Neutrophil (primary cell): ENCODE measurements at regions not wholly inside any gene's neighbourhood (a gene's known extent, or its start where the extent isn't known, plus 50 kb on each side); places are given as distances from the start of the nearest gene placed in this dataset.

Experiments
- H3K27ac ChIP-seq: fragments of 200-600 bp; sonication (generic); 2 replicates; pipeline ENCODE4 v1.5.1; 2016; ENCODE audit warnings: mild to moderate bottlenecking, moderate library complexity
- H3K27me3 ChIP-seq: fragments of 200-600 bp; sonication (generic); 2 replicates; pipeline ENCODE4 v1.6.0; 2016; ENCODE audit warnings: mild to moderate bottlenecking
- H3K36me3 ChIP-seq: fragments of 200-600 bp; sonication (generic); 2 replicates; pipeline ENCODE4 v1.5.1; 2017
- H3K4me1 ChIP-seq, 2 experiments: fragments of 200-600 bp in 1 of 2; sonication (generic) in 1 of 2; 1 replicate in 1 of 2; 2 replicates in 1 of 2; pipeline versions ENCODE4 v1.5.1 to v1.6.1; 2013 to 2016; ENCODE audit warnings: low read depth in 1 of 2, low read length in 1 of 2, mild to moderate bottlenecking in 1 of 2, moderate library complexity in 1 of 2; ENCODE audit not compliant: control insufficient read depth in 1 of 2, insufficient read depth in 1 of 2
- H3K4me3 ChIP-seq, 2 experiments: fragments of 200-600 bp in 1 of 2; sonication (generic) in 1 of 2; 1 replicate in 1 of 2; 2 replicates in 1 of 2; pipeline ENCODE4 v1.5.1; 2013 to 2016; ENCODE audit warnings: low read depth in 1 of 2, low read length in 1 of 2, mild to moderate bottlenecking in 1 of 2, moderate library complexity in 1 of 2
- H3K9me3 ChIP-seq: fragments of 200-600 bp; sonication (generic); 2 replicates; pipeline ENCODE4 v1.5.1; 2016
- TF ChIP-seq, protein P1 (sequence below): fragments of 200-600 bp; sonication (generic); IDR thresholded peaks from 2 replicates; pipeline ENCODE4 v1.5.1; 2016; ENCODE audit warnings: antibody characterized with exemption

DNA sequence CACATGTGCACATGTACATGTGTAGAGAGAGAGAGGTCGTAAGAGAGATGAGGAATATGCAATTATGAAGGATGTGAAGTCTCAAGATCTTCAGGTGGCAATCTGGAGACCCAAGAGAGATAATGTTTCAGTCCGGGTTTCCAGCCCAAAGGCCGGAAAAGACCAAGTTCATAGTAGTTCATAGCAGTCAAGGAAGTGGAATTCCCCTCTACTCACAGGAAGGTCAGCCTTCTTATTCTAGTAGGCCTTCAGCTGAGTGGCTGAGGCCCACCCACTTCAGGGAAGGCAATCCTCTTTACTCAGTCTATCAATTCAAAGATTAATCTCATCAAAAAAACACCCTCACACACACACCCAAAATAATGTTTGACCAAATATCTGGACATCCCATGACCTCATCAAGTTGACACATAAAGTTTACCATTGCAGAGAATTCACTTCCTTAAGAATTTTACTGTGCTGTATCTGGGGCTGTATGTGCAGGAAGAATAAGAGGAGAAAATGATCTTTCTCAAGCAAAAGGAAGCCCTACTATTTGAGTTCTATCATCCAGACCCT is 114.6 kb downstream of the TNFSF18 start:
- TF ChIP-seq, protein P1, sequence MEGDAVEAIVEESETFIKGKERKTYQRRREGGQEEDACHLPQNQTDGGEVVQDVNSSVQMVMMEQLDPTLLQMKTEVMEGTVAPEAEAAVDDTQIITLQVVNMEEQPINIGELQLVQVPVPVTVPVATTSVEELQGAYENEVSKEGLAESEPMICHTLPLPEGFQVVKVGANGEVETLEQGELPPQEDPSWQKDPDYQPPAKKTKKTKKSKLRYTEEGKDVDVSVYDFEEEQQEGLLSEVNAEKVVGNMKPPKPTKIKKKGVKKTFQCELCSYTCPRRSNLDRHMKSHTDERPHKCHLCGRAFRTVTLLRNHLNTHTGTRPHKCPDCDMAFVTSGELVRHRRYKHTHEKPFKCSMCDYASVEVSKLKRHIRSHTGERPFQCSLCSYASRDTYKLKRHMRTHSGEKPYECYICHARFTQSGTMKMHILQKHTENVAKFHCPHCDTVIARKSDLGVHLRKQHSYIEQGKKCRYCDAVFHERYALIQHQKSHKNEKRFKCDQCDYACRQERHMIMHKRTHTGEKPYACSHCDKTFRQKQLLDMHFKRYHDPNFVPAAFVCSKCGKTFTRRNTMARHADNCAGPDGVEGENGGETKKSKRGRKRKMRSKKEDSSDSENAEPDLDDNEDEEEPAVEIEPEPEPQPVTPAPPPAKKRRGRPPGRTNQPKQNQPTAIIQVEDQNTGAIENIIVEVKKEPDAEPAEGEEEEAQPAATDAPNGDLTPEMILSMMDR: no peak
- no peaks in the 10 kb centered on the region for H3K36me3 ChIP-seq
- H3K4me3 ChIP-seq: no peak overlapping the region
- H3K9me3 ChIP-seq: no peaks in the 10 kb centered on the region
- H3K27ac ChIP-seq: no peak overlapping the region
- H3K27me3 ChIP-seq: no peaks in the 10 kb centered on the region
- H3K4me1 ChIP-seq: no peaks in the 10 kb centered on the region

DNA sequence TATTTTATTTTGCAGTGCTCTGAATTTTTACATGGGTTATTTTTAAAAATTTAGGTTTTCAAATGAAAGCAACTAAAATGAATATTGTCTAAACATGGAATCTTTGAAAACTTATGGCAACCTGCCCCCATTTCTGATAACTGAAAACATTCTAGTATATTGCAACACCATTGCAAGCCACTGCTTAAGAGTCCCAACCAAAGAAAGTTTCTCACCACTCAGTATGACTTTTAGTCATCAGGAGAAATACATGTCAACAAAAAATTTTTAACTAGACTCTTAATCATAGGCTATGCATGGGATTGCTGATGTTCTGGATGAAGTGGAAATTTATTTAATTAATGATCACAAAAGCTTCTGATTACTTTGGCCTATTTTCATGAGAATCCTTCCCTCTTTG is 112.1 kb downstream of the TNFSF18 start:
- Histone ChIP-seq H3K36me3 (no peaks in the 10 kb centered on the region), H3K4me1 (no peaks in the 10 kb centered on the region), H3K27me3 (no peaks in the 10 kb centered on the region), H3K9me3 (no peaks in the 10 kb centered on the region), H3K27ac (no peak overlapping the region), H3K4me3 (no peak overlapping the region)
- TF ChIP-seq, protein P1: no peak

DNA sequence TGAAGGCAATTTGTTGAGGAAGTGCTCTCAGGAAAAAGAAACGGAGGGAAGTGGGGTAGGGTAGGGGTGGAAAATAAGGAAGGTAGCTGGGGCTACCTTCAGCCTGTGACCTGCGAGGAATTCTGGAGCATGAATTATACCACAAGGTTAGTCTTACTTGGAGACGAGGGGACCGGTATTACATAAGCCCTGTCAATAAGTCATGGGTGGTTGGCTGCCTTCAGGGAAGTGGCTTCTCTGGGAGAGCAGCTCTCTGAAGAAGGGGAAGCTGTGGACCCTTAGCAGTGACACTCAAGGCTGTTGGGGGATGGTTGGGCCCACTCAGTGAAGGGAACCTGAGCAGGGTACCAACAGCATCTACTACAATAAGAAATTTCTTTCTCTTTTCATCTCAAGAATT is 111.3 kb downstream of the TNFSF18 start:
- Histone ChIP-seq H3K4me1 (no peaks in the 10 kb centered on the region), H3K4me3 (no peak overlapping the region), H3K27ac (no peak overlapping the region), H3K27me3 (no peaks in the 10 kb centered on the region), H3K9me3 (no peaks in the 10 kb centered on the region), H3K36me3 (no peaks in the 10 kb centered on the region)
- TF ChIP-seq, protein P1: no peak

DNA sequence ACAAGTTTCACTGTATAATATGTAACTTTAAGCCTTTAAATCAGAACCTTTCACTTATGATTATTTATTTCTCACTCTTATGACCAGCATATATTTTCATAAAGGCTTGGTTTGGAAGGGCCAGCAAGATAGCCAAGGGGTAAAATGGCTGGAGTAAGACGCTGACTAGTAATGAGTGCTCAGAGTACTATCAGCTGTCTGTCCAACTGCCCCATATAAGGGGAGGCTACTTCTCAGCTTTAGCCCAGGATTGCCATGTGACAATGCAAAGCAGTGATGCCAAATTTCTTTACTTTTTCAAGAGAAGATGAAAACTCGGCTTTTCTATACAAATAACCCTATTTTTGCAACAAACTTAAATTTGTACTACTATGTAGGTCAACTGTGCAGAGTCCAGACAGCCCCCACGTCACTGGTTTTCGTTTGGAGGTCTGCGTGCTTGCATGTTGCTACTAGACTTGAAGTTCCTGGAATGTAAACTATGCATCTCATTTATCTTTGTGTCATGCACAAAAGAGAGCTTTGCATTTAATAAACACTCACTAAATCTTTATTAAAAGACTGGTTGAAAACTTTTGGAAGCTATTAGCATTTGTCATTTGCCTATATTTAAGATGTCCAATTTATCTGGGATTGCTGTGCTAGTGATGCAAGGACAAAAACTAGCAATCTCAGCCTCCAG is 110.4 kb downstream of the TNFSF18 start:
- TF ChIP-seq, protein P1: no peak
- H3K27ac ChIP-seq: no peak overlapping the region

DNA sequence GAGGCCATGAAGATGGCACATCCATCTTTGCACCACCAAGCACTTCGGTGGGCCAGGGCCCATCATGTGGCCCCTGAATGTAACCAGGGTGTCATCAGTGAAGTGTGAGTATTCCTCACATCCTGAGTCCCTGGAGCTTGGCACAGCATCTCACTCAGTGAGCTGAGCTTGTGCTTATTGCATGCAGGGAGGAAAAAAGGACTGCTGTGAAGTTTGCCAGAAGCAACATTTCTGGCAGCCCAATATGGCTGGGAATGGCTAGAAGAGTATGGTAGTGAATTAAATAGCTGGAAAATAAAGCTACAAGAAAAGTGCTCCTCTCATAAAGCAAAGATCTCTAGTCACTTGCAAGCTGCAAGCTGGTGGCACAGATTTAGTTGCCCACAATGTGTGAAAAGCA is 109.3 kb downstream of the TNFSF18 start:
- Histone ChIP-seq H3K4me1 (no peaks in the 10 kb centered on the region), H3K27ac (no peak overlapping the region), H3K9me3 (no peaks in the 10 kb centered on the region), H3K4me3 (no peak overlapping the region), H3K27me3 (no peaks in the 10 kb centered on the region), H3K36me3 (no peaks in the 10 kb centered on the region)
- TF ChIP-seq, protein P1: no peak

More for the DNA sequence above, 110.4 kb downstream of the TNFSF18 start:
- Histone ChIP-seq H3K4me1 (no peaks in the 10 kb centered on the region), H3K27me3 (no peaks in the 10 kb centered on the region), H3K4me3 (no peak overlapping the region), H3K36me3 (no peaks in the 10 kb centered on the region), H3K9me3 (no peaks in the 10 kb centered on the region)
